ENCODE measurements at regions not wholly inside any gene's neighbourhood (a gene's known extent, or its start where the extent isn't known, plus 50 kb on each side); places are given as distances from the start of the nearest gene placed in this dataset.

DNA sequence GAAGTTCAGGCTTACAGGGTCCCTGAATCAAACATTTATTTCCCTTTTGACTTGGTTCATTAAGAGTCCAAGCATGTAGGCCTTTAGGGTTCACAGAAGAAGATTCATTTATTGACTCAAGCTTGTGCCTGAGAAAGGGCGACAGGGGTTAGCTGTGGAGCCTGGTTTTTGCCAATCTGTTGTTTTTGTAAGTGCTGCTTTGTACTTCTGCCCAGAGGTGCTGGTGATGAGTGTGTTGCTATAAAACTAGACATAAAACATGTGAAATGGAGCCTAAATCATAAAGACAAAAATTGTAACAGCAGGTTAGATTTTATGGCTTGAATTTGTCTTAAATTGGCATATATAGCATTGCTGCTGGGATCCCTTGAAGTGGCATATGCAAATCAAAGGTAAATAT is 308.3 kb upstream of the UBE2E2 start:
- H3F3A ChIP-seq (replicated peaks; ENCODE audit: insufficient read depth): no peaks in the 10 kb centered on the region
- DNase-seq: no peak
- no peaks in the 10 kb centered on the region for H3K9me3 ChIP-seq
- no peak overlapping the region for H3K4me2 ChIP-seq
- H4K20me1 ChIP-seq (ENCODE audit: insufficient read depth): no peaks in the 10 kb centered on the region
- H3K9me2 ChIP-seq: no peaks in the 10 kb centered on the region
- no peaks in the 10 kb centered on the region for H3K27me3 ChIP-seq (ENCODE audit: insufficient read depth)
- POLR2A ChIA-PET: no interaction called here
- no peak overlapping the region for H3K9ac ChIP-seq
- no peaks in the 10 kb centered on the region for H3K79me2 ChIP-seq (ENCODE audit: insufficient read depth)
- H3K36me3 ChIP-seq (replicated peaks in 1 of 2; ENCODE audit: control insufficient read depth in 1 of 2, insufficient read depth in 2 of 2, low read length in 1 of 2): no peaks in the 10 kb centered on the region
- TF ChIP-seq FOXJ3 (CRISPR knock-in tag; IDR thresholded peaks at IDR 0.05) (no peak), NRF1 (IDR thresholded peaks at IDR 0.05; ENCODE audit: low read depth, low read length) (no peak), TCF12 (IDR thresholded peaks at IDR 0.05) (no peak), SMC3 (IDR thresholded peaks at IDR 0.05; ENCODE audit: low read depth, low read length) (no peak), POLR2AphosphoS5 (IDR thresholded peaks at IDR 0.05; ENCODE audit: low read depth, low read length) (no peak), ELF1 (IDR thresholded peaks at IDR 0.05) (no peak), YY1 (IDR thresholded peaks at IDR 0.05; ENCODE audit: low read depth) (no peak), CHD2 (IDR thresholded peaks at IDR 0.05; ENCODE audit: low read length, partially characterized antibody) (no peak), PBX3 (IDR thresholded peaks at IDR 0.05) (no peak), GABPA (IDR thresholded peaks at IDR 0.05; ENCODE audit: low read depth) (no peak), JUND (IDR thresholded peaks at IDR 0.05) (no peak), REST (IDR thresholded peaks at IDR 0.05; ENCODE audit: low read depth, low read length) (no peak), GATA2 (CRISPR knock-in tag; IDR thresholded peaks at IDR 0.05) (no peak), TAF1 (IDR thresholded peaks at IDR 0.05; ENCODE audit: borderline replicate concordance, low read depth, low read length) (no peak), RXRA (IDR thresholded peaks at IDR 0.05; ENCODE audit: borderline replicate concordance, low read depth) (no peak), USF1 (IDR thresholded peaks at IDR 0.05; ENCODE audit: borderline replicate concordance, low read depth) (no peak), MEF2A (IDR thresholded peaks at IDR 0.05; ENCODE audit: borderline replicate concordance, low read depth) (no peak)
- CTCF ChIA-PET: interaction anchor here (2.1 kb wide), 1 partner anchor 718 kb away, joined by 7 read pairs; no protein-coding TSS in a partner anchor
- no peak overlapping the region for H3K27ac ChIP-seq (ENCODE audit: low read depth in 2 of 2, low read length in 1 of 2)
- WGBS (ENCODE audit: low lambda C conversion rate): 25% methylated on average over 1 of the region's 1 CpG
- H2AFZ ChIP-seq (ENCODE audit: low read depth): no peak overlapping the region
- no peak overlapping the region for H3K4me3 ChIP-seq (ENCODE audit: low read depth in 2 of 2, low read length in 1 of 2)
- peaks cover 0 to 5% of the 10 kb centered on the region in 2 experiments; a peak in 1 of 4 replicates for H3K4me1 ChIP-seq (ENCODE audit: control insufficient read depth in 1 of 2, insufficient read depth in 2 of 2, low read depth in 1 of 2, low read length in 1 of 2)

Measured in SK-N-SH (cell line).